Nephron progenitor cell (in vitro differentiated cells): ENCODE measurements at regions not wholly inside any gene's neighbourhood (a gene's known extent, or its start where the extent isn't known, plus 50 kb on each side); places are given as distances from the start of the nearest gene placed in this dataset.
A peak's percentile ranks its signal among the peaks of the same experiment; 100 is the strongest.

Experiments
- DNase-seq: peaks from one replicate; pipeline ENCODE4 v3.0.0; 2021
- H3K27ac Mint-ChIP-seq: 2 replicates; pipeline ENCODE4 v1.8.0; 2021; ENCODE audit warnings: mild to moderate bottlenecking, moderate library complexity, mixed read lengths
- H3K27me3 Mint-ChIP-seq: 2 replicates; pipeline ENCODE4 v1.8.0; 2021; ENCODE audit warnings: mild to moderate bottlenecking, low read depth, mixed read lengths; ENCODE audit not compliant: poor library complexity
- H3K36me3 Mint-ChIP-seq: 2 replicates; pipeline ENCODE4 v1.8.0; 2021; ENCODE audit warnings: low read depth, mixed read lengths
- H3K4me1 Mint-ChIP-seq: 2 replicates; pipeline ENCODE4 v1.8.0; 2021; ENCODE audit warnings: mixed read lengths
- H3K4me3 Mint-ChIP-seq: 2 replicates; pipeline ENCODE4 v1.8.0; 2021; ENCODE audit warnings: mild to moderate bottlenecking, moderate library complexity, mixed read lengths
- H3K9me3 Mint-ChIP-seq: 2 replicates; pipeline ENCODE4 v1.8.0; 2021; ENCODE audit warnings: mild to moderate bottlenecking, moderate library complexity, mixed read lengths
- TF ChIP-seq, protein P1 (sequence below): fragments of 200-600 bp; sonication (generic); IDR thresholded peaks from 2 replicates; pipeline ENCODE4 v1.5.0; 2021; ENCODE audit warnings: antibody characterized with exemption

DNA sequence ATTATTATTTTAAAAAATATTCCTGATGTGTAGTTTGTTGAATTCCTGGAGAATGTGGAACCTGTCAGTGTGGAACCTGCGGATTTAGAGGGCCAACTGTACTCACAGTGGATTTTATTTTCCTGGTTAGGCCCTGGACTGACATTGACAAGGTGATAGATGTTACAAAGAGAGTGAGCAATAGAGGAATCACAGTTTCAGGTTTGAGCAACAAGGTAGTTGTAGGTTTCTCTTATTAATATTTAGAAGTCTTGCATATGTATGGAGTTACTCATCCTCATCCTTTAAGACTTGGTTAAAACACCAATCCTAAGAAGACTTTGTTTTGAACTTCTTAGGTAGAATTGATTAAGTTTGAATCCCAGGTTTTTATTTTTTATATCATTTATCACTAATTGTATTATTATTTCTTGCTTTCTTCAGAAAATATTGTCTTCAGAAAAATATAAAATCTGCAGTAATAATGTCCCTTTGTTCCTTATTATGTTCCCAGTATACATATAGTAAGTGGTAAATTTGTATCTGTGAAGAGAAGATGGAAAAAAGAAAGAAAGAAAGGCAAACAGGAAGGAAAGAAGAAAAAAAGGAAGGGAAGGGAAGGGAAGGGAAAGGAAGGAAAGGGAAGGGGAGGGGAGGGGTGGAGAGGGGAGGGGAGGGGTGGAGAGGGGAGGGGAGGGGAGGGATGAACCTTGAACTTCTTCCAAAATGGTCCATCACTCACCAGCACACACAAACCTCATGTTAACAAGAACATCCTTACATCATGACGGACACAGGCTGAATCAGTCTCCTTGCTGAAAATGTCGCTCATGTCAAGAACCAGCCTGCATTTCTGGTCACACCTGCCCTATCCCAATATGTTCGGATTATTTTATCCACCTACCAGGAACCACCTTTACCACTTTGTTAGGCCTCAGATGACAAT lies 867.2 kb downstream of the CDH11 start:
- no peak for DNase-seq
- TF ChIP-seq, protein P1, sequence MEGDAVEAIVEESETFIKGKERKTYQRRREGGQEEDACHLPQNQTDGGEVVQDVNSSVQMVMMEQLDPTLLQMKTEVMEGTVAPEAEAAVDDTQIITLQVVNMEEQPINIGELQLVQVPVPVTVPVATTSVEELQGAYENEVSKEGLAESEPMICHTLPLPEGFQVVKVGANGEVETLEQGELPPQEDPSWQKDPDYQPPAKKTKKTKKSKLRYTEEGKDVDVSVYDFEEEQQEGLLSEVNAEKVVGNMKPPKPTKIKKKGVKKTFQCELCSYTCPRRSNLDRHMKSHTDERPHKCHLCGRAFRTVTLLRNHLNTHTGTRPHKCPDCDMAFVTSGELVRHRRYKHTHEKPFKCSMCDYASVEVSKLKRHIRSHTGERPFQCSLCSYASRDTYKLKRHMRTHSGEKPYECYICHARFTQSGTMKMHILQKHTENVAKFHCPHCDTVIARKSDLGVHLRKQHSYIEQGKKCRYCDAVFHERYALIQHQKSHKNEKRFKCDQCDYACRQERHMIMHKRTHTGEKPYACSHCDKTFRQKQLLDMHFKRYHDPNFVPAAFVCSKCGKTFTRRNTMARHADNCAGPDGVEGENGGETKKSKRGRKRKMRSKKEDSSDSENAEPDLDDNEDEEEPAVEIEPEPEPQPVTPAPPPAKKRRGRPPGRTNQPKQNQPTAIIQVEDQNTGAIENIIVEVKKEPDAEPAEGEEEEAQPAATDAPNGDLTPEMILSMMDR, result no peak
- H3K9me3 Mint-ChIP-seq, result peaks cover 5% of the 10 kb centered on the region
- H3K36me3 Mint-ChIP-seq, result no peaks in the 10 kb centered on the region
- H3K4me3 Mint-ChIP-seq, result no peak overlapping the region
- H3K27me3 Mint-ChIP-seq, result no peaks in the 10 kb centered on the region
- H3K27ac Mint-ChIP-seq, result no peak overlapping the region
- H3K4me1 Mint-ChIP-seq, result no peaks in the 10 kb centered on the region

DNA sequence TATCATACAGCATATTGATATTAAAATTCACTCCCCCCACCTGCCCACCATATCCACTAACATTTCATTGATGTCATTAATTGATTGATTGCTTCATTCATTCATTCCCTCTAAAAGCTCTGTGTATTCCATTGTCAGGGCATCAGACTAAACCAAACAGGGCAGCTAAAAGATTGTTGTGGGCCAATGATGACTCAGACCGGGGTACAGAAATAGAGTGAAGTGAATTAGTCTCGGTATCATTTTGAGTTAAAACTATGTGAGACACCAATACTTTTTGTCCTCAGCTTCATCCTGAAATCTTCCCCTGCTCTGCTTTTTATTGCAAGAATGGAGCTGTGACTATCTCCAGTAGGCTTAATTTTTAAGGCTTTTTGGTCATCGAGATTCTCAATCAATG lies 868.3 kb downstream of the CDH11 start:
- Mint-ChIP-seq H3K4me3 (no peak overlapping the region), H3K36me3 (no peaks in the 10 kb centered on the region), H3K27me3 (no peaks in the 10 kb centered on the region), H3K4me1 (no peaks in the 10 kb centered on the region), H3K27ac (no peak overlapping the region), H3K9me3 (no peaks in the 10 kb centered on the region)
- TF ChIP-seq, protein P1, result no peak
- no peak for DNase-seq

DNA sequence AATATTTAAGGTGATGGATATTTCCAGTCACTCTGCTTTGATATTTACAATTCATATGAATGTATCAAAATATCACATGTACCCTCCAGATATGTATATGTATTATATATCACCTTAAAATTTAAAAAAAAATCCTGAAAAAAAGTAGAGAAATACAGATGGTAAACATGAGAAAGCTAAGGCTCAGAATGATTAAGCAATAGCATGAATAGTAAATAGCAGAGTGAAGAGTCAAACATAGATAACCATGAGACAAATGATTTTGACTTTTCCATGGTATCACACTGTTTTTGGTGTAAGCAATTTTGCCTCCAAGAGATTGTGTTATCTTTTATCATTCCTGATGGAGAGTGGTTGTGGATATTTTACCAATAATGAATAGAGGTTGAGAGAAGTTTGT lies 868.8 kb downstream of the CDH11 start:
- no peak overlapping the region for H3K4me3 Mint-ChIP-seq
- DNase-seq, result no peak
- H3K36me3 Mint-ChIP-seq, result no peaks in the 10 kb centered on the region
- no peaks in the 10 kb centered on the region for H3K27me3 Mint-ChIP-seq
- no peaks in the 10 kb centered on the region for H3K4me1 Mint-ChIP-seq
- no peak overlapping the region for H3K27ac Mint-ChIP-seq
- no peaks in the 10 kb centered on the region for H3K9me3 Mint-ChIP-seq
- TF ChIP-seq, protein P1, result no peak

DNA sequence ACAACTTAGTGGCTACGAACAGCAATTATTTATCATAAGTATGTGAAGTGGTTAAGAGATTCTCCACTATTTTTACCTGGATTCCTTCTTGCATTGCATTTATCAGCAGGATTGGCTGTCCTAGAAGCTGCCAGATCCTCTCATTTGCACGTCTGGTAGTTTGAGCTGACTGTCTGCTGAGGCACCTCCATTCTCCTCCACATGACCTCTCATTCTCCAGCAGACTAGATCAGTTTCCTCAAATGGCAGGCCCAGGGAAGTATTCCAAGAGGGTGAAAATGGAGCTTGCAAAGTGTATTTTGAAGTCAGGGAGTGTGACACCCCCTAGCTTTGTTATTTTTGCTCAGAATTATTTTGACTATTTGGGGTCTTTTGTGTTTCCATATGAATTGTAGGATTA lies 870.1 kb downstream of the CDH11 start:
- Mint-ChIP-seq H3K4me1 (no peaks in the 10 kb centered on the region), H3K27ac (no peak overlapping the region), H3K27me3 (no peaks in the 10 kb centered on the region), H3K4me3 (no peak overlapping the region), H3K9me3 (no peaks in the 10 kb centered on the region), H3K36me3 (no peaks in the 10 kb centered on the region)
- TF ChIP-seq, protein P1, result no peak
- no peak for DNase-seq

DNA sequence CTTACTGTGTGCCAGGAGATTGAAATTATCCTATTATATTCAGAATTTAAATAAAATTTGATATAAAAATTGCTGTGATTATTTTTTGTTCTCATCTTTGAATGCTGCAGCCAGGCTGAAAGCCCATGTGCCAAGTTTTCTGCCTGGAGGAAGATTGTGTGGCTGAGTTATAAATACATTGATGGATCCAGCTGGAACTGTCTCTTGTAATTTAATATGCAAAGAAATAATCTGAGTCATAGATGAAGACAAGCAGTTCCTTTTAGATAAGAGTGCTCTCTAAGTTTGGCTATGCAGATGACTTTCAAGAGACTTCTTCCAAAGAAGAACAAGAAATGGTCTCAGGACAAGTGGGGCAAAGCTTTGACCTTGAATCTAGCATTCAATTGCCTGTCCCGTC lies 871.0 kb downstream of the CDH11 start:
- Mint-ChIP-seq H3K4me1 (no peaks in the 10 kb centered on the region), H3K27me3 (no peaks in the 10 kb centered on the region), H3K4me3 (no peak overlapping the region), H3K27ac (no peak overlapping the region), H3K36me3 (no peaks in the 10 kb centered on the region), H3K9me3 (no peaks in the 10 kb centered on the region)
- TF ChIP-seq, protein P1, result no peak
- DNase-seq, result no peak

DNA sequence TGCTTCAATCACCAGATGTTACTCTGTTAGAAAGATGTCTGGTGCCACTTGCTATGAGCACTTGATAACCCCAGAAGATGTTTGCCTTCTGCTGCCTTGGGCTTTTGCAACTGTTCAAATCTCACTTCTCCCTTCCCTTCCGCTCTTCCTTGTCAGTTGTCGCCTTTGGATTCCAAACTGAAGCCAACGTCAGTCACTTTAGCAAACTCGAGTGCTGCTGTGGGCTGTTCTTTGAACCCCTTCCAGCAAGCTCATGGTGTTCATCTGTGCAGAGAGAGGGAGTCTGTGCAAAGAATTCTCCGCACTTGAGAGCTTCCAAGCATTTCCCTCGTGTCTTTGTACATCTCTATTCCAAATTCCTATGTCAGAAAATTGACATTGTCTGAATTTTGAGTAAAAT lies 879.4 kb downstream of the CDH11 start:
- Mint-ChIP-seq H3K36me3 (no peaks in the 10 kb centered on the region), H3K4me1 (no peaks in the 10 kb centered on the region), H3K4me3 (no peak overlapping the region), H3K9me3 (peaks cover 21% of the 10 kb centered on the region), H3K27ac (peak overlapping the region; percentile 74), H3K27me3 (no peaks in the 10 kb centered on the region)
- no peak for DNase-seq
- TF ChIP-seq, protein P1, result no peak
